ENCODE measurements at regions not wholly inside any gene's neighbourhood (a gene's known extent, or its start where the extent isn't known, plus 50 kb on each side); places are given as distances from the start of the nearest gene placed in this dataset.
A peak's percentile ranks its signal among the peaks of the same experiment; 100 is the strongest.

DNA sequence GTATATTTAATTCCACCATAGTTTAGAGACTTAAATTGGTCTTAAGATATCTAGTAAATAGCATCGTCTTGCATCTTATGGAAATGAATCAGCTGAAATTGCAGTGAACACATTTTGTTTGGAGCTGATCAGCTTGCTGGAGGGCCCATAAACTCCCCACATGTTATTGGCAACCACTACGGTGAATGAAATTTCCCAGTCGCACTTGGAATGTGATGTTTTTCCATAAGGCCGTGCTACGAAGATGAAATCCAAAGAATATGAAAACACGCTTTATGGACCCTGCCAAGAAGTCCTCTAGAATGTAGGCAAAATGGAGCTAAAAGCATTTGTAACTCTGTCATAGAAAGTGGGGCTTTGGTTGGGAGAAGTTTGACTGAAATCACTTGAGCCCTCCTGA lies 572.1 kb downstream of the ACTL7B start:
- DNase-seq (ENCODE audit: low read depth) = no peak
- Histone ChIP-seq H3K9me3 (ENCODE audit: control insufficient read depth, low read length) (no peaks in the 10 kb centered on the region), H3K36me3 (ENCODE audit: control insufficient read depth, insufficient read depth, low read length, severe bottlenecking) (no peaks in the 10 kb centered on the region), H3K4me1 (ENCODE audit: control insufficient read depth, insufficient read depth, low read length) (no peaks in the 10 kb centered on the region), H3K4me3 (ENCODE audit: low read length) (no peak overlapping the region), H3K27me3 (replicated peaks; ENCODE audit: control insufficient read depth, insufficient read depth, low read length) (no peaks in the 10 kb centered on the region), H3K9ac (ENCODE audit: low read length) (no peak overlapping the region)

DNA sequence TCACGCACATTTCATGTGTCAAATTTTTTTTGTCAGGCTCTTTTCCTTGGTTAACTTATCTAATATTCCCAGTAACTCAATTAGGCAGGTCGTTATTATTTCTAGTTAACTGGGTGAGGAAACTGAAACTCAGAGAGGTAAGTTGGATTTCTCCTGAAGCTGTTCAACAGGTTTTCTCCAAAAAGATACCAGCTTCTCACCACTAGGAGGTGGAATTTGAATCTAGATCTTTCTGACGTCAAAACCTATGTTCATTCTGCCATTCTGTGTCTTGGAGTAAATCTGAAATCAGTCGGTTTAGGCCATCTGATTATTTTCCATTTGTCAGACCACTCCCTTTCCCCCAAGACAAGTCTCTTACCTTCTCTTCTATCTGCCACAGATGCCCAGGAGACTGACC lies 572.9 kb downstream of the ACTL7B start:
- DNase-seq (ENCODE audit: low read depth) = peak; percentile 6

DNA sequence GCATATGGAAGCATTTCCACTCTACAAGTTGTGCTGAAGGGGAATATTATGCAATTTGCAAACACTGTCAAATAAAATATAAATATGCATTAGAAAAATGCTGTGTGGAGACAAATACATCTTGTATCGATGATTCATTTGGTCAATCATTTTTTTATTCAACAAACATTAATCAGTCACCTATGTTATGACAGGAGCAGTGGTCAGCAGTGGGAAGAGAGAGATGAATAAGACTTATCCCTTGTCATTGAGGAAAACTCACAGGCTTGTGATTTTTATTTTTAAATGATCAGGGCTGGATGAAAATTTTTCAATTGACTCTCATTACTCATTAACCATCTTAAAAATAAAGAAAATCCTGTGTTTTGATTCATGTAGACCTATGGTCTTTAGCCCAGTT lies 574.1 kb downstream of the ACTL7B start:
- H3K4me3 ChIP-seq (ENCODE audit: low read length) = no peak overlapping the region
- no peak overlapping the region for H3K9ac ChIP-seq (ENCODE audit: low read length)
- DNase-seq (ENCODE audit: low read depth) = no peak
- no peaks in the 10 kb centered on the region for H3K27me3 ChIP-seq (replicated peaks; ENCODE audit: control insufficient read depth, insufficient read depth, low read length)
- no peaks in the 10 kb centered on the region for H3K4me1 ChIP-seq (ENCODE audit: control insufficient read depth, insufficient read depth, low read length)
- no peaks in the 10 kb centered on the region for H3K36me3 ChIP-seq (ENCODE audit: control insufficient read depth, insufficient read depth, low read length, severe bottlenecking)
- no peaks in the 10 kb centered on the region for H3K9me3 ChIP-seq (ENCODE audit: control insufficient read depth, low read length)

More for the DNA sequence above, 572.9 kb downstream of the ACTL7B start:
- H3K9ac ChIP-seq (ENCODE audit: low read length) = no peak overlapping the region
- no peaks in the 10 kb centered on the region for H3K4me1 ChIP-seq (ENCODE audit: control insufficient read depth, insufficient read depth, low read length)
- no peaks in the 10 kb centered on the region for H3K27me3 ChIP-seq (replicated peaks; ENCODE audit: control insufficient read depth, insufficient read depth, low read length)
- no peaks in the 10 kb centered on the region for H3K36me3 ChIP-seq (ENCODE audit: control insufficient read depth, insufficient read depth, low read length, severe bottlenecking)
- no peaks in the 10 kb centered on the region for H3K9me3 ChIP-seq (ENCODE audit: control insufficient read depth, low read length)
- no peak overlapping the region for H3K4me3 ChIP-seq (ENCODE audit: low read length)

DNA sequence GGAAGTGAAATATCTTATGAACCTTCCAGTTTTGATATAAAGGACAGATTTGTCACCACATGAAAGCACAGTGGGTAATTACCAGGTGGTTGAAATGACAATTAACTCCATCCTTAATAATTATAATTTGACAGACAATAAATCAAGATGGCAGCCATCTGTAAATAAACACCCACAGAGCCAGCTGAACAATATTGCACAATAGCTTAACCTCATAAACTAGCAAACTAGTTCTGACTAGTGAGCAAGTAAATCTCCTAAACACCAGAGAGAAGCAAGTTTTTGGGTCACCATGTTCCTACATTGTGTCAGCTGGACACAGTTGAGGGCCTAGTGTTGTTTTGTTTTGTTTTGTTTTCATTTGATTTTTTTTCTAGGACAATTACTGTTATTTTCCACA lies 577.4 kb downstream of the ACTL7B start:
- Histone ChIP-seq H3K9me3 (ENCODE audit: control insufficient read depth, low read length) (no peaks in the 10 kb centered on the region), H3K4me1 (ENCODE audit: control insufficient read depth, insufficient read depth, low read length) (no peaks in the 10 kb centered on the region), H3K4me3 (ENCODE audit: low read length) (no peak overlapping the region), H3K9ac (ENCODE audit: low read length) (no peak overlapping the region), H3K27me3 (replicated peaks; ENCODE audit: control insufficient read depth, insufficient read depth, low read length) (no peaks in the 10 kb centered on the region), H3K36me3 (ENCODE audit: control insufficient read depth, insufficient read depth, low read length, severe bottlenecking) (no peaks in the 10 kb centered on the region)
- no peak for DNase-seq (ENCODE audit: low read depth)

DNA sequence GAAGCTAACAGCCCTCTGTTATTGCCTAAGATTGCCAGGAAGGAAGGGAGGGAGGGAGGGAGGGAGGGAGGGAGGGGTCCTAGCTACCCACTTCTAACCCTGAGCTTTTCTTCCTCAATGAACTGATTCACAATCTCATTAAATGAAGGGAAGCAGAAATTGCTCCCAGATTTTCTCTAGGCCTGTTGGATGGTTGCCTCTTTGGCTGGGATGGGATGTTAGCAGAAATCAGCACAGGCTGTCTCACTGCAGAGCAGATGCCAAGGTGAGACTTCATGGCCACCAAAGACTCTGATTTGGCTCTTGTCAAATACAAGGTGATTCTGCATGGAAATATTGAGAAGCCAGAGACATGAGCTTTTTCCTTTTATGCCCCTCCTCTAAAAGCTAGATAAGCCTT lies 578.6 kb downstream of the ACTL7B start:
- peaks cover 4% of the 10 kb centered on the region for H3K4me1 ChIP-seq (ENCODE audit: control insufficient read depth, insufficient read depth, low read length)

DNA sequence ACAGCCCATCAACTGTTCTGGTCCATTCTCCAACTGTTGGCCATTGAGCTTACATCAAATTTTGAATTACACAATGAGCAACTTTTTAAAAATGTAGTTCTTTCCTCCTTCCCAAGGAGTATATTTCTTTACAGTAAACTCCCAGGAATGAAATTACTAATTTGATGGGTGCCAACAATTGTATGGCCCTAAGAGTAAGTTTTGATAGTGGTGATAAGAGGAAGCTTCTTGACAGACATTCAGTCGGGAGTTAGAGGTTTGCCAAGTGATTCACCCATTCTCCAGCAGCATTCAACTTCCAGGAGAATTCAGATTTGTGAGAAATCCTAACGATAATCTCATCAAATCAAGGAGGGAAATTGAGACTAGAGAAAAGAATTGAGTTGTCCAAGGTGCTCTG lies 579.9 kb downstream of the ACTL7B start:
- Histone ChIP-seq H3K27me3 (replicated peaks; ENCODE audit: control insufficient read depth, insufficient read depth, low read length) (no peaks in the 10 kb centered on the region), H3K36me3 (ENCODE audit: control insufficient read depth, insufficient read depth, low read length, severe bottlenecking) (no peaks in the 10 kb centered on the region), H3K9me3 (ENCODE audit: control insufficient read depth, low read length) (no peaks in the 10 kb centered on the region), H3K9ac (ENCODE audit: low read length) (no peak overlapping the region), H3K4me3 (ENCODE audit: low read length) (no peak overlapping the region), H3K4me1 (ENCODE audit: control insufficient read depth, insufficient read depth, low read length) (peaks cover 9% of the 10 kb centered on the region)
- no peak for DNase-seq (ENCODE audit: low read depth)

More for the DNA sequence above, 578.6 kb downstream of the ACTL7B start:
- Histone ChIP-seq H3K9ac (ENCODE audit: low read length) (no peak overlapping the region), H3K4me3 (ENCODE audit: low read length) (no peak overlapping the region), H3K9me3 (ENCODE audit: control insufficient read depth, low read length) (no peaks in the 10 kb centered on the region), H3K27me3 (replicated peaks; ENCODE audit: control insufficient read depth, insufficient read depth, low read length) (no peaks in the 10 kb centered on the region), H3K36me3 (ENCODE audit: control insufficient read depth, insufficient read depth, low read length, severe bottlenecking) (no peaks in the 10 kb centered on the region)
- no peak for DNase-seq (ENCODE audit: low read depth)

DNA sequence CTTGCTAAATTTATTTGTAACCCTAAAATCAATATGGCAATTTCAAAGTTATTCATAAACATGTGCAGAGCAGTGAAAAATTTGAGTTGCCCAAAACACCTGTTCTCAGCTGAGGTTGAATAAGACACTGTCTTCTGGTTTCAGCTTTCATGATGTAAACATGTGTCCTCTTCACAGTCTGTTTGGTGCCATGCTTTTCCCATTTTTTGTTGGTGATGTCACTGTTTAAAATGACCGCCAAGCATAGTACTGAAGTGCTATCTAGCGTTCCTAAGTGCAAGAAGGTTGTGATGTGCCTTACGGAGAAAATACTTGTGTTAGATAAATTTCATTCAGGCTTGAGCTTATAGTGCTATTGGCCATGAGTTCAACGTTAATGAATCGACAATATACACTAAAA lies 580.8 kb downstream of the ACTL7B start:
- H3K36me3 ChIP-seq (ENCODE audit: control insufficient read depth, insufficient read depth, low read length, severe bottlenecking) = no peaks in the 10 kb centered on the region
- peaks cover 9% of the 10 kb centered on the region for H3K4me1 ChIP-seq (ENCODE audit: control insufficient read depth, insufficient read depth, low read length)
- no peaks in the 10 kb centered on the region for H3K27me3 ChIP-seq (replicated peaks; ENCODE audit: control insufficient read depth, insufficient read depth, low read length)

DNA sequence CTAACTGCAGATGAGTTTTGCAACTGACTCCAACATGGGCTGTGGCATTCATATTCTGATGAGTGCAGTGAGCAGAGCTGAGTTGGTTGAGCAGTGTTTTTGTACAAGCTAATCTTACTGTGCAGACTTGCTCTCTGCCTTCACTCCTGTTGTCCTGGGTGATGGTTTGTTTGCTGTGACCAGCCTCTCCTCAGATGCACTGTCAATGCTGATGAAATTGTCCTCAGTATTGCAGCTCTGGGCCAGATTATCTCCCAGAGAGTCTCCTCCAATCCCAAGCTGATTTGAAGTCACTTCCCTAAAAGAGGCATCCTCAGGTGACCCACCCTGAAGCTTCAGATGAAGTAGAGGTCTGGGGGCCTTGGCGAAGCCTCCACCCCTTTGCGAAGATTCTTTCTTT lies 581.8 kb downstream of the ACTL7B start:
- peaks cover 9% of the 10 kb centered on the region for H3K4me1 ChIP-seq (ENCODE audit: control insufficient read depth, insufficient read depth, low read length)
- no peaks in the 10 kb centered on the region for H3K9me3 ChIP-seq (ENCODE audit: control insufficient read depth, low read length)
- no peaks in the 10 kb centered on the region for H3K36me3 ChIP-seq (ENCODE audit: control insufficient read depth, insufficient read depth, low read length, severe bottlenecking)
- no peak overlapping the region for H3K4me3 ChIP-seq (ENCODE audit: low read length)
- H3K9ac ChIP-seq (ENCODE audit: low read length) = no peak overlapping the region
- peak; percentile 27 for DNase-seq (ENCODE audit: low read depth)
- no peaks in the 10 kb centered on the region for H3K27me3 ChIP-seq (replicated peaks; ENCODE audit: control insufficient read depth, insufficient read depth, low read length)

More for the DNA sequence above, 580.8 kb downstream of the ACTL7B start:
- no peaks in the 10 kb centered on the region for H3K9me3 ChIP-seq (ENCODE audit: control insufficient read depth, low read length)
- no peak overlapping the region for H3K4me3 ChIP-seq (ENCODE audit: low read length)
- H3K9ac ChIP-seq (ENCODE audit: low read length) = no peak overlapping the region
- DNase-seq (ENCODE audit: low read depth) = no peak

DNA sequence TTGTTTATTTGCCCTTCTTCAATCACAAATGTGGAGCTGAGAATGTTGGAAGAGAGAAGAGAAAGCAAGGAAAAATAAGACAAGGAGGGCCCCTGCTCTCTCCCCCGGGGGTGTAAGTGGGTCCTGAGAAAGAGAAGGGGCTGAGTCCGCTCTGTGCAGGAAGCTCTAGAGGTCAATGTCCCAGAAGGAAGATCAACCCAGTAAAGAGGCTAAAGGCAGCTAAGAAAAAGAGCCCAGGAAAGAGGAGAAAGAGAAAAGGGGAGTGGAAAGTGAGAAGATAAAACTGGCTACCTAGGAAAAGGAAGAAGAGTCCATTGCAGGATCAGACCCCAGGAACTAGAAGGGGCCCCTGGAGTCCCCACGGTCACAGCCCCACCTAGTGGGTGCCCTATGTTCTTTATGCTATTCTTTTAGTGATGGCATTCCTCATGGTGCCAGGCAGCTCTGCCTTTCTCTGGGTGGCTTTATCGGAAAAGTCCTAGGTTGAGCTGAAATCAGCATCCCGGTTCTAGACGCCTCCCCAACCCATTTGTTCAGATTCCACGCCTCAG lies 583.4 kb downstream of the ACTL7B start:
- no peaks in the 10 kb centered on the region for H3K27me3 ChIP-seq (replicated peaks; ENCODE audit: control insufficient read depth, insufficient read depth, low read length)
- peak; percentile 77 for DNase-seq (ENCODE audit: low read depth)
- H3K4me3 ChIP-seq (ENCODE audit: low read length) = peak overlapping the region; percentile 73
- H3K36me3 ChIP-seq (ENCODE audit: control insufficient read depth, insufficient read depth, low read length, severe bottlenecking) = no peaks in the 10 kb centered on the region
- H3K4me1 ChIP-seq (ENCODE audit: control insufficient read depth, insufficient read depth, low read length) = peaks cover 9% of the 10 kb centered on the region
- peak overlapping the region; percentile 78 for H3K9ac ChIP-seq (ENCODE audit: low read length)
- no peaks in the 10 kb centered on the region for H3K9me3 ChIP-seq (ENCODE audit: control insufficient read depth, low read length)

DNA sequence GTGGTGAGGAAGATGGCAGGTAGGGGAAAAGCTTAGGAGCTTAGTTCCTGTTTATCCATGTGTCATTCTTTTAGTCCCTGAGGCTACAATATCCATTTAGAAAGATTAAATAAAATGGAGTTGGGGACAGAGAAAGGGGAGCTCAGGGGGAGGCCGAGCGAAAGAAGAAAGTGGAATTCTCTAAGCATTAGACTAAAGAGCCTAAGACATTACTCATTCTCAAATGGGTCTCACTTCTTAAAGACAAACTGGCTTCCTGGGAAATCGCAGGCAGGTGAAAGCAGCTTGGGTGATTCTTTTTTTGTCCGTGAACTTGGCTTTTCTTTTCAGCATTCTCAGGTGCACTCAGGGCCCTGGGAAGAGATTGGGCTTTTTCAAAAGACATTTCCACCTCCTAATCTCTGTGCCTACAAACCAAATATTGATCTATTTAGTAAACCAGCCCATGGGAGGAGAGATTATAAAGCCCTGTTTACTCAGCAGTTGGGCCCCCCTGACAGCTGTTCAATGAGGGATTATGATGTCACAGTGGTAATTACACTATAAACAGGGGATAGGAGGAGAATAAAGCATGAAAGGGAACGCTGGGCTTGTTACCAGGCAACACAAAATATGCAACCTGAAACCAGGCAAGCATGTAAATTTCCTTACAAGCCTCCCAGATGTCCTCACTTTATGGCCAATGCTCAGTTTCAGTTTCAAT lies 584.0 kb downstream of the ACTL7B start:
- H3K27me3 ChIP-seq (replicated peaks; ENCODE audit: control insufficient read depth, insufficient read depth, low read length) = no peaks in the 10 kb centered on the region
- H3K9me3 ChIP-seq (ENCODE audit: control insufficient read depth, low read length) = no peaks in the 10 kb centered on the region
- H3K36me3 ChIP-seq (ENCODE audit: control insufficient read depth, insufficient read depth, low read length, severe bottlenecking) = no peaks in the 10 kb centered on the region
- peaks cover 9% of the 10 kb centered on the region for H3K4me1 ChIP-seq (ENCODE audit: control insufficient read depth, insufficient read depth, low read length)
- H3K4me3 ChIP-seq (ENCODE audit: low read length) = peak overlapping the region; percentile 73
- DNase-seq (ENCODE audit: low read depth) = peak; percentile 94
- peak overlapping the region; percentile 78 for H3K9ac ChIP-seq (ENCODE audit: low read length)

DNA sequence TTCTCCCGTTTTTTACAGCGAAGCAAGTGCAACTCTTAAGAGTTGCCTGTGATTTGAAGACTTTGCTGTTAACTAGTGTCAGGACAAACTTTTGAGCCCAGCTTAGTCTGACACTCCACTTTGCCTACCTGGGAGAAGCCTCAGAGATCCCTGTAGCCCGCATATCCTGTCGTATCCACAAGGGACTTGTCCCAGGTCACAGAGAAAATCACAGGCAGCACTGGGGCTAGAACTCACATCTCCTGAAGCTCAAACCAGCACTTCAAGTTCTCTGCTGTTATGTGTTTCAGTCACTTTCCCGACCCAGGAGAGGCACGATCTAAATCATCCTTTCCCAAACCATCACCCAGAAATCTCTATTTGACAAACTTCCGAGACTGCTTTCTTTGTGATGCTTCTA lies 584.5 kb downstream of the ACTL7B start:
- Histone ChIP-seq H3K9ac (ENCODE audit: low read length) (no peak overlapping the region), H3K4me3 (ENCODE audit: low read length) (no peak overlapping the region), H3K27me3 (replicated peaks; ENCODE audit: control insufficient read depth, insufficient read depth, low read length) (no peaks in the 10 kb centered on the region), H3K36me3 (ENCODE audit: control insufficient read depth, insufficient read depth, low read length, severe bottlenecking) (no peaks in the 10 kb centered on the region), H3K4me1 (ENCODE audit: control insufficient read depth, insufficient read depth, low read length) (peaks cover 9% of the 10 kb centered on the region), H3K9me3 (ENCODE audit: control insufficient read depth, low read length) (no peaks in the 10 kb centered on the region)
- no peak for DNase-seq (ENCODE audit: low read depth)

DNA sequence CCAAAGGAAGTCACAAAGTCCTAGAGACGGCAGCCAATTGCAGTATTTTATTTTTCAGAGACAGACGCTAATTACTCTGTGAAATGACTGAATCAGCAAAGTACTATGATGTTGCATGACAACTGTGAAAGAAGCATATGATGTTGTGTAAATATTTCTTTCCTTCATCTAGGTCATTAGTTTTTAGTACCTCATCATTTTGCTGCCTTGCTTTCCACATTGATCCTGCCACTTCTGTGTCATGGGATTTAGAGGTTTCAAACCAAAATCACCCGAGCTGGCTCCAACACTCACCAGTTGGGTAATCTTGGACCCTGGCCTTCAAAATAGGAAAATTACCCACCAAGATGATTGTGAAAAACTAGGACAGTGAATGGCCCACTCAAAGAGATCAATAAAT lies 585.2 kb downstream of the ACTL7B start:
- no peak overlapping the region for H3K9ac ChIP-seq (ENCODE audit: low read length)
- peaks cover 9% of the 10 kb centered on the region for H3K4me1 ChIP-seq (ENCODE audit: control insufficient read depth, insufficient read depth, low read length)
- H3K36me3 ChIP-seq (ENCODE audit: control insufficient read depth, insufficient read depth, low read length, severe bottlenecking) = no peaks in the 10 kb centered on the region
- no peak for DNase-seq (ENCODE audit: low read depth)
- H3K27me3 ChIP-seq (replicated peaks; ENCODE audit: control insufficient read depth, insufficient read depth, low read length) = no peaks in the 10 kb centered on the region
- no peaks in the 10 kb centered on the region for H3K9me3 ChIP-seq (ENCODE audit: control insufficient read depth, low read length)
- H3K4me3 ChIP-seq (ENCODE audit: low read length) = no peak overlapping the region
